ENCODE measurements at regions not wholly inside any gene's neighbourhood (a gene's known extent, or its start where the extent isn't known, plus 50 kb on each side); places are given as distances from the start of the nearest gene placed in this dataset.

- Histone ChIP-seq H3K4me1 (ENCODE audit: insufficient read depth, low read length, poor library complexity, severe bottlenecking) (peaks cover 21% of the 10 kb centered on the region), H3K9me3 (ENCODE audit: low read length) (no peaks in the 10 kb centered on the region), H3K27ac (ENCODE audit: low read depth, low read length, poor library complexity, severe bottlenecking) (no peak overlapping the region), H3K4me3 (ENCODE audit: low read depth, low read length, poor library complexity, severe bottlenecking) (no peak overlapping the region), H3K36me3 (ENCODE audit: insufficient read depth, low read length) (no peaks in the 10 kb centered on the region), H3K4me2 (ENCODE audit: low read length) (no peak overlapping the region), H4K20me1 (ENCODE audit: insufficient read depth, low read length) (no peaks in the 10 kb centered on the region), H2AFZ (ENCODE audit: low read length) (no peak overlapping the region), H3K9me2 (ENCODE audit: insufficient read depth, low read length) (no peaks in the 10 kb centered on the region), H3K79me2 (ENCODE audit: insufficient read depth, low read depth, low read length) (no peaks in the 10 kb centered on the region)
- BruUV-seq (replicated peaks), result no TSS peak
- no peak for DNase-seq (ENCODE audit: low spot score)
- TF ChIP-seq EZH2phosphoT487 (IDR thresholded peaks at IDR 0.05; ENCODE audit: borderline replicate concordance, low read depth, low read length), result no peak
- TF ChIP-seq CTCF (conservative IDR thresholded peaks at IDR 0.05; ENCODE audit: low read length), result no peak
- POLR2A ChIA-PET, result no interaction called here
- intact Hi-C loops (cut with micrococcal nuclease; ENCODE audit: unreplicated experiment), result no loop called here
- CTCF ChIA-PET (ENCODE audit: unreplicated experiment), result no interaction called here
Observed at GRCh38 chr4:124015766-124016165, 619.2 kb downstream of the SPRY1 start.

- intact Hi-C loops (cut with micrococcal nuclease; ENCODE audit: unreplicated experiment), result no loop called here
- H3K9me3 ChIP-seq (ENCODE audit: low read length), result no peaks in the 10 kb centered on the region
- ChIA-PET CTCF (ENCODE audit: unreplicated experiment) (no interaction called here), POLR2A (interaction anchor here (0.7 to 0.9 kb wide), 2 partner anchors 50 to 1169 kb away, joined by 3 to 5 read pairs; no protein-coding TSS in a partner anchor)
- H4K20me1 ChIP-seq (ENCODE audit: insufficient read depth, low read length), result no peaks in the 10 kb centered on the region
- no peaks in the 10 kb centered on the region for H3K36me3 ChIP-seq (ENCODE audit: insufficient read depth, low read length)
- no peaks in the 10 kb centered on the region for H3K9me2 ChIP-seq (ENCODE audit: insufficient read depth, low read length)
- no peak overlapping the region for H3K4me2 ChIP-seq (ENCODE audit: low read length)
- H2AFZ ChIP-seq (ENCODE audit: low read length), result peak overlapping the region; percentile 8; the same call in 1 of the 2 replicates
- no peak overlapping the region for H3K27ac ChIP-seq (ENCODE audit: low read depth, low read length, poor library complexity, severe bottlenecking)
- H3K79me2 ChIP-seq (ENCODE audit: insufficient read depth, low read depth, low read length), result no peaks in the 10 kb centered on the region
- BruUV-seq (replicated peaks), result no TSS peak
- H3K4me3 ChIP-seq (ENCODE audit: low read depth, low read length, poor library complexity, severe bottlenecking), result no peak overlapping the region
- H3K4me1 ChIP-seq (ENCODE audit: insufficient read depth, low read length, poor library complexity, severe bottlenecking), result peaks cover 21% of the 10 kb centered on the region
- DNase-seq (ENCODE audit: low spot score), result no peak
- TF ChIP-seq EZH2phosphoT487 (IDR thresholded peaks at IDR 0.05; ENCODE audit: borderline replicate concordance, low read depth, low read length), result no peak
- TF ChIP-seq CTCF (conservative IDR thresholded peaks at IDR 0.05; ENCODE audit: low read length), result no peak
Observed at GRCh38 chr4:124017185-124017785, 620.7 kb downstream of the SPRY1 start.

All from OCI-LY7 (cell line).